NCI-H1436 (cell line): ENCODE measurements at regions not wholly inside any gene's neighbourhood (a gene's known extent, or its start where the extent isn't known, plus 50 kb on each side); places are given as distances from the start of the nearest gene placed in this dataset.

ENCODE experiments used
- DNase-seq: peaks from one replicate; lab custom pipeline; 2025; lab: John Stamatoyannopoulos, UW

GRCh38 chr7:25847336-25848070, 304.5 kb upstream of the NFE2L3 start:
- DNase-seq = no peak

- no peak for DNase-seq
Observed at GRCh38 chr7:25849500-25850184, 302.4 kb upstream of the NFE2L3 start.

GRCh38 chr7:25850216-25850615, 301.8 kb upstream of the NFE2L3 start:
- no peak for DNase-seq

GRCh38 chr7:25850735-25851134, 301.3 kb upstream of the NFE2L3 start:
- DNase-seq = no peak

GRCh38 chr7:25851332-25852210, 300.4 kb upstream of the NFE2L3 start:
- DNase-seq = peak; percentile 77

GRCh38 chr7:25852211-25852938, 299.6 kb upstream of the NFE2L3 start:
- DNase-seq = no peak

GRCh38 chr7:25852939-25853271, 299.1 kb upstream of the NFE2L3 start:
- no peak for DNase-seq

- no peak for DNase-seq
Observed at GRCh38 chr7:25853314-25853713, 298.7 kb upstream of the NFE2L3 start.

- DNase-seq = no peak
Observed at GRCh38 chr7:25854059-25854458, 297.9 kb upstream of the NFE2L3 start.

- DNase-seq = peak; percentile 99
Observed at GRCh38 chr7:25854608-25855497, 297.1 kb upstream of the NFE2L3 start.

- DNase-seq = peak; percentile 10
Observed at GRCh38 chr7:25855854-25856782, 295.9 kb upstream of the NFE2L3 start.

GRCh38 chr7:25857376-25858067, 294.5 kb upstream of the NFE2L3 start:
- peak; percentile 52 for DNase-seq

GRCh38 chr7:25858200-25858524, 293.8 kb upstream of the NFE2L3 start:
- DNase-seq = no peak

GRCh38 chr7:25858525-25859411, 293.2 kb upstream of the NFE2L3 start:
- no peak for DNase-seq

GRCh38 chr7:25859412-25860274, 292.4 kb upstream of the NFE2L3 start:
- DNase-seq = no peak

GRCh38 chr7:25860275-25861163, 291.5 kb upstream of the NFE2L3 start:
- DNase-seq = no peak

- DNase-seq = no peak
Observed at GRCh38 chr7:25861164-25861496, 290.9 kb upstream of the NFE2L3 start.
